ENCODE measurements at regions not wholly inside any gene's neighbourhood (a gene's known extent, or its start where the extent isn't known, plus 50 kb on each side); places are given as distances from the start of the nearest gene placed in this dataset.

DNA sequence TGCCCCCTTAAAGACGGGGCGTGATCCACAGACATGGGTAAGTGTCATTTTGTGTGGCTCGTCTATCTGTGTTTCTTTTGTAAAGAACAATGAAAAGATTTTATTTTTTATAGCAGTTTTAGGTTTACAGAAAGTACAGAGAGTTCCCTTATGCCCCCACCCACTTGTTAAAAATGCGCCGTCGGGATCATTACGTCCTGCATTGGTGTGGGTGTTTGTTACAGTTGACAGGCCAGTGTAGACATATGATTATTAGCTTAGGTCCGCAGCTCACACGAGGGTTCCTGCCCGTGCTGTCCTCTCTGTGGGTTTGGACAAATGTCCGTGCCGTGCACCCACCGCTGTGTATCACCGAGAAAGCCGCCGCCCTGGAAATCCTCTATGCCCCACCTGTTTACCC lies 50.5 kb downstream of the RGS12 start:
- no peak for FAIRE-seq

DNA sequence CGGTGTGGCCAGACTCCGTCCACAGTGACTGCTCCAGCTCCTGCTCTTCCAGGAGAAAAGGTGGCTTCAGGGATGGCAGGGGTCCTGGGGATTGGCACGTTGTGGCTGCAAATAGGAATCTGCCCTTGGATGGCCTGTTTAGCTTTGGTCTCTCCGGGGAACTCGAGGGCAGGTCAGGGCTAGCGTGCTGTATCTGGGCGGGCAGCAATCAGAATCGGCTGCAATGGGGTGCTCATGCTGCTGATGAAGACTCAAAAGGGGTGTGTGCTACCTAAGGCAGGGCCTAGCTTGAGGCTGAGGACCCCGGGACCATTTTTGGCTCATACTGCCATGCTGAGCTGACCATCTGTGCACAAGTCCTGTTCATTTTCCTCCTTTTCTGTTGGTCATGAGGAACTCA lies 51.3 kb downstream of the RGS12 start:
- FAIRE-seq = no peak

DNA sequence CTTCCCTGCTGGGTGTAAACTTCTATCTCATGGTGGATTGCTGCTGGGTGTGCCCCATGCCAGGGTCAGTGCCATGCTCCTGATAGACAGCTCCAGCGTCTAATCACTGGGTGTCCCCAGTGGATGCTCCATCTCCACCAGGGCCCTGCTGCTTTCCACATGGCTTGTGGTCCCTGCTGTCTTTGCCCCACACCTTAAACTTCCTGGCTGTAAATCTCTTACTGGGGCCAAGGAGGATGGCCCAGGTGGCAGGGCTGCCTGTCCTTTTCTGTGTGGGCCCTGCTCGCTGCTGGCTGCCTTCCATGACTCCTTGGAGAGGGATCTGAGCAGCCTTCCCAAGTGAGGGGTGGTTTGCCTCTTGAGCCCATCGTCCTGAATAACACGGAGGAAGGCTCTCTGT lies 51.8 kb downstream of the RGS12 start:
- no peak for FAIRE-seq

DNA sequence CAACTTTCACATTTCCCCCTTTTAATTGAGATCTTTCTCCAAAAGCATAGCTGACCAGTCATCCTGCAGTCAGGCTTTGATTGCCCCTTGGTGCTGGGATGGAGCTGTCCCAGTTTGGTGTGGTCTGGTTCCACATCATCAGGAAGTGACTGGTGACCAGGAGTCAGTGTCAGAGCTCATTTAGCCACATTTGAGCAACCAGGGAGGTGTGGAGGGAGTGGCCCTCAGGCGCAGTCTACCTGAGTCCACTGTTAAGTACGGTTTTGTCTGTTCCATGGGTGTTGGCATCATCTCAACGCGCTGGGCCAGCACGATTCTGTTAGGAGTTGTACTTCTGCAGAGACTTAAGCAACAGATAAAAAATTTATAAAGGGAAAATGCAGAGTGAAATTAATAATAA lies 52.6 kb downstream of the RGS12 start:
- FAIRE-seq = no peak

DNA sequence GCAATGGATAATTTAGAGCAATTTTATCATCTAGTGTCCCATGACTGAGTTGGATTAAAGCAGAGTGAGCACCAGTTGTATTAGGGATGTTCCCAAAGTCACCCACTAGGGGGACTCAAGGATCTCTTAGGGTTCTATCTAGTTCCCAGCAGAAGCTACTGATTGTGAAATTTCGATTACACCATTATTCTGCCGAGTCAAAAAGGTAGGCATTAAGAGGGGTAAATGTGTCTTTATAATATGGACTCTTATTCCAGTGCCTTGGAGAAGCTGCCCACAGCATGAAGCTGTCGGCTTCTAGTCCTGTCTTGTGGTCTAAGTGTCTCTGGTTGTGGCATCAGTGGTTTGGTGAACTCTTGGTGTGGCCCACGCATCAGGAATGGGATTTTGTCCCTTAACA lies 53.3 kb downstream of the RGS12 start:
- peak; percentile 84 for FAIRE-seq

DNA sequence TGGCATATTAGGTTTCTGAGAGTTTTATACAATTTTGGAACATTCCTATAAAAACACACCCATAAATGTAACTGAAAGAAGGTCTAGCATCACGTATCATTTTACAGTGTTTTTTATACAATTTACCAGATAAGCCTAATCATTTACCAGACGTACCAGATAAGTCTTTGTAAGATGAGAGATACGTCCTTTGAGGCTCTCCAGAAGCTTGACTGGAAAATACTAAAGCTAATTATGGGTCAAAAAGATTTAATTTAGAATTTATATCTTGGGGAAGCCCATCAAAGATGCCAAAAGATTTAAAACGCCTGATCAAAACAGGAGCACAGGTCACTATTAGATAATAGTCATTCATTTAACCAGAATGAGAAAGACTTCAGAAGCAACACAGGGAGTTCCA lies 55.0 kb downstream of the RGS12 start:
- no peak for FAIRE-seq

DNA sequence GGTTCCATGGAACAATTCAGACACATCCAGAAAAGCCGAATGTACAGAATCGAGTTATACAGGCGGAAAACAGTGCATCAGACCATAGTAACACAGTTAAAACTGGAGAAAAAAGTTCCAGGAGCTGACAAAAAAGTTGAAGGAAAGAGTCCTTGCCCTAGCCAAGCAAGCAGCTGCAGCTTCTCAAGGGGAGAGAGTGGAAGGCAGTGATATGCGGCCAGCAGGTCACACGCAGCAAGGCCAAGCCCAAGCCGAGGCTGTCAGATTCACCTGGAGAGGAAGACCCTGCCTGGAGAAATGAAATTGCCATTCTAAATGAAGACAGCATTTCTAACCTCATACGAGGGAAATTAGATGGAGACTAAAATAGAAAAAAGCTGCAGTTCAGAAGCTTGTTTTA lies 55.8 kb downstream of the RGS12 start:
- FAIRE-seq = no peak

DNA sequence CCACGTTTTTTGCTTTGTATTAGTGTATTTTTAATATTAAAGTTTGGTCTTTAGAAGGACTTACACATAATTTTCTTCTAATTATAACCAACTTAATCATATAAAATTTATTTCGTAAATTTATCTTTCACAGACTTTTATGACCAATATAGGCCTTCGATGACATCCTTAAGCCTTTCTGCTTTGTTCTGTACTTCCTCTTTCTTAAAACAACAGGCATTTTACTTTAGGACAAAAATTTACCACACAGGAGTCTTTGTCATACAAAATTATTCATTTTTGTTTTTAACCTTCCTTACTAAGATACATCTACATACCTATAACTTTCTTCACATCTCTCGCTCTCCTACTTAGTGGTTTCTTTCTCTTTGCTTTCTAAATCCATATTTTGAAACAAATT lies 56.3 kb downstream of the RGS12 start:
- FAIRE-seq = no peak

DNA sequence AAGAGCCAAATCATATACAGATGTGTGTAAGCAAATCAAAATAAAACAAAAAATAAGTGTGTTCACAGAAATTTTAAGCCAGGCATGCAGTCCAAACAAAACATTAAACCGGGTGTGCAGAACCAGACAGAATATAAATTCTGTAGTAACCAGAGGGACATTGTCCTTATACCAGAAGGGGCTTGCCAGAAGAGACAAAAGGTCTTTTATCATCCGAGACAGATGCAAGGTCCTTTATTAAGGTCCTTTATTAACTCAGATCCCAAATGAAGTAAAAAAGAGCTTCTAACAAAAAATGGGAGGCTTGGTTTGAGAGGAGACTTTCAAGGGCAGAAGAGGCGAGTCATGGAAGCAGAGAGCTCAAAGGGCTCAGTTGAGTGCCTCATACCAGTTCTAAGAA lies 59.2 kb downstream of the RGS12 start:
- FAIRE-seq = no peak

DNA sequence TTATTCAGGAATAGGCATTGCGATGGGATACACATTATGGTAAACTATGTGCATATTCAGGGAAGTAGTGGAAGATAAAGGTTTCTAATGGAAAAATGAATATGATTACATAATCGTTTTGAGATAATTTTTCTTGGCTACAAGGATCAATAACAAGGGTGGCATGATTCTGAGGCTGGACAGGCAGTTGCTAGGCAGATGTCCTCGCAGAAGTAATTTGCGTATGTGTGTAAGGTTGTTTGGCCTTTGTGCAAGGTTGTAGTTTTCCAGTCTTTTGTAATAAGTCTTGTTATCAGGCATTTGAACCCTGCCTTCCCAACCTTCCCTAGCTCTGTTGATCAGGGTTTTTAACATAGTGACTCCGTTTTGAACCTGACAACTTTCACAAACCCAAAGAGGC lies 59.7 kb downstream of the RGS12 start:
- no peak for FAIRE-seq

DNA sequence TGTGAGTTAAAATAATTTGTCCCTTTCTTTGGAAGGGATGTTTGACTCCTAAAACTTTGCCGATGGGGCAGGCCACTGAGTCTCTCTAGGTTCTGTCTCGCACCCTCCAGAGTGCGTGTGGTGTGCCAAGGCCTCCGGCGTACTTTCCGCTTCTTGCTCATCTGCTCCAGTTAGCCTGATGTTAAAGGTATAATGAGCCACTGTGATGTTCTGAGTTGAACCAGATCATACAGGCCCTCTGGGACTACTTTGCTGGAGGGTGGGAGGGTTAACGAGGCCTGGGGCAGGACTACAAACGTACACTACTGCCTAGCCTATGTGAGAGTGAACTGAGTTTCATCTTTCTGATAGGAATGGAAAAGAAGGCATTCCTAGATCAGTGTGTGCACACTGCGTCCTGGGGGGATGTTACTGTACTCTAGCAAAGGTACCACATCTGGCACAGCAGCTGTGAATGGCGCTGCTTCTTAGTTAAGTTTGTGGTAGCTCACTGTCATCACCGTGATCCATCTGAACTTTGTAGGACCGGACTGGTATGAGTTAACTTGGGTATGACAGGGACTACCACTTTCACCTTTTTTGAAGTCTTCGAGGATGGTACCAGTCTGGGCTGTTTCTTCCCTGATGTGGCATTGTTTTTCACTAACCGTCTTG lies 60.2 kb downstream of the RGS12 start:
- no peak for FAIRE-seq

DNA sequence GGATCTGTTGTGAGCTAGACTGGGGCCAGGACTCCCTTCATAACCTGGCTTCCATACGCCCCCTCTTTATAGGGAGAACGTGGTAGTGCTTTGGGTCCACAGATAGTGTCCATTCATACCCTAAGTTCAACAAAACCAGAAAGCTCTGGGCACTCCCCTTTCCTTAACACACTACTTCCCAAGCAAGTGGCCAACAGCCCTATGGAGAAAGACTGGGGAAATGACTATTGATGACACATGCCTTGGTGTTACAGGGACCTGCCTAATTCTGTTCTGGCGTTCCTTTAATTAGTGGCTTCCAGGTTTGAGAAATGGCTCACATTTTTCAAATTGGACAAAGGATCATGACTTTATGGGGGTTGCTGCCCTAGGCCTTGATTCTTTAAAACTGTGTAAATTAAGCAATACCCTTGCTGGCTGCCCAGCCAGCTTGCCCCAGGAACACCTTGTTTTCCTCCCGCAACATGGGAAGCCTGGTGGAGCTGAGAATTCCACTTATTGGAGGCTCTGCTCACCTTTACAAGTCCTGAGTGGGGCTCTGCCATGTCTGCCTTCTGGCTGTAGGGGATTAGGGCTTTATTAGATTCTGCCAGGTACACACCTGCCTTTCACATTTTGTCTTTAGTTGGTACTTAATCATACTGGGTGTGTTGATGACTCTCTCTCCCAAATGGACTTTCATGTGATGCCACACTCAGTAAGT lies 61.1 kb downstream of the RGS12 start:
- no peak for FAIRE-seq

DNA sequence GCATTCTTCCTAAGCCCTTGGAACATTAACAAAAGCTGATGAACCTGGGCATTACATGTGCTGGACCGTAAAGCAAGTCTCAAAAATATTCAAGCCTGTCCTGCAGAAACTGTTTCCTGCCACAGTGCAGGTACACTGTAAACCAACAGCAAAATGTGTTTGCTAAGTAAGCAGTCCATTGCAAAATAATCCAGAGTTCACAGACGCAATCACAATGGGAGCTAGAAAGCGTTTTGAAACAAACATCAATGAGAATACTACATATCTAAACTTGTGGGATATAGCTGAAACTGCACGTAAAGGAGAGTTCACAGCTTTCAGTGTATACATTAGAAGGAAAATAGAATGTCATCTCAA lies 61.6 kb downstream of the RGS12 start:
- no peak for FAIRE-seq

DNA sequence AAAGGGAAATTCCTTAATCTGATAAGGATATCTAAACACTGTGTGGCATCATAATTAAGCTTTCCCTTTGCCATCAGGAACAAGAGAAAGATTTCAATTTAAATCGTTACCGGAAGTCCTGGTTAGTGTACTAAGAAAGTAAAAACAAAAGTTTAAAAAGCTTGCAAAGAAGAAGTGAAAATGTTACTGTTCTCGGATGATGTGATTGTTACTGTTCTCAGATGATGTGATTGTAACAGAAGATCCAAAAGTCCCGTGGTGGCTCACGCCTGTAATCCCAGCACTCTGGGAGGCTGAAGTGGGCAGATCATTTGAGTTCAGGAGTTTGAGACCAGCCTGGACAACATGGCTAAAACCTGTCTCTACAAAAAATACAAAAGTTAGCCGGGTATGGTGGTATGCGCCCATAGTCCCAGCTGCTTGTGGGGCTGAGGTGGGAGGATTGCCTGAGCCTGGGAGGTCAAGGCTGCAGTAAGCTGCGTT lies 62.5 kb downstream of the RGS12 start:
- FAIRE-seq = peak; percentile 54

DNA sequence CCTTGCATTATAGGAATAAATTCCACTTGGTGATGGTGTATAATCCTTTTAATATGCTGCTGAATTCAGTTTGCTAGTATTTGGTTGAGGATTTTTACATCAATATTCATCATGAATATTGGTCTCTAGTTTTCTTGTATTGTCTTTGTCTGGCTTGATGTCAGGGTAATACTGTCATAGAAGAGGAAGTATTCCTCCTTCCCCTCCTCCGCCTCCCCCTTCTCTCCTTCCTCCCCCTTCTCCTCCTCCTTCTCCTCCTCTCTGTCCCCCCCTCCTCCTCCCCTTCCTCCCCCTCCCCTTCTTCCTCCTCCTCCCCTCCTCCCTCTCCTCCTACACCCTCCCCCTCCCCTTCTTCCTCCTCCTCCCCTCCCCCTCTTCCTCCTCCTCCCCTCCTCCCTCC lies 65.8 kb downstream of the RGS12 start:
- FAIRE-seq = no peak

DNA sequence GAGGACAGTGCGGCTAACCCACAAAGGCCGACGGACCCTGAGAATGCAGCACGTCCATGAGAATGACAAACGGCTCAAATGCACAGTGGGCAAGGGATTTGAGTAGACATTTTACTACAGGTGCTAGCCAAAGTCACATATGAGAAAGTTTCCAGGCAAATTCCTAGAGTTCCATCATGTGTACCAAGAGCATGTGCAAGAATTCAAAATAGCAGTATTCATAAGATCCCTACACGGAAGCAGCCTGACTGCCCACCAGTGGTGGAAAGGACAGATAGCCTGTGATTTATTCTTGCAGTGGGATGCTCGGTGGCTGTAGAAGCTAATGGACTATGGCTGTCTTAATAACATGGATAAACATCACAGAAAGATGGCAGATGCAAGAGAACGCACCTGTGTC lies 68.0 kb downstream of the RGS12 start:
- FAIRE-seq = no peak

DNA sequence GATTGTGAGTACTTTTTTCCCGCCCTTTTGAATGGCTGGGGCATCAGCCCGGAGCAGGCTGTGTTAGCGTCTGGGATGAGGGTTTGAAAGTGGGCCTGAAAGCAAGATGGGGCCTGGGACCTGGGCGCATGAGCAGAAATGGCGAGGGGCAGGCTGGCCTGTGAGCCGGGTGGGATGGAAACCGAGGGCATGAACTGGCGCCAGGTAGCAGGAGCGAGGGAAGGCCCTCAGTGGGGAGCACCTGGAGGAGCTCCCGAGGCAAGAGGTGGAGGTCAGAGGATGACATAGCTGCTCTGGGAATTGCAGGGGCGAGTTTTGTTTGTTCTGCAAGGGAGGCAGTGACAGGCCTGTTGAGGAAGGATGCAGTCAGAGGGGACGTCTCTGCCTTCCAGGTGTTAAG lies 68.6 kb downstream of the RGS12 start:
- no peak for FAIRE-seq

DNA sequence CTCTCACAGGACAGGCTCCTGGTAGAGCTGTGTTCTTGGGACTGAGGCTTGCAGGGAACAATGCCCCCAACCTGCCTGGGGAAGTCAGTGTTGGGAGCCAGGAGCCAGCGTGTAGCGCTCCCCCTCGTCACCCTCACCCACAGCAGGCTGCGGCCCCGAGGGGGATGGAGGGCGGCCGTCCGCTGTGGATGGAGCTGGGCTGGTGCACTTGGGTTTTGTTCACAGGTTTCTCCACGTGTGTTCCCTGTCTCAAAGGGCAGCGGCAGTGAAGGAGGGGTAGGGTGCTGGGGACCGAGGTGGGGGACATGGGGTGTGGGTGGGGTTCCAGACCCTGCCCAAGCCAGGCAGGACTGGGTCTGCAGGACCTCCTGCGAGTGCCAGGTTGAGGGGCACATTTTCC lies 69.1 kb downstream of the RGS12 start:
- FAIRE-seq = no peak

DNA sequence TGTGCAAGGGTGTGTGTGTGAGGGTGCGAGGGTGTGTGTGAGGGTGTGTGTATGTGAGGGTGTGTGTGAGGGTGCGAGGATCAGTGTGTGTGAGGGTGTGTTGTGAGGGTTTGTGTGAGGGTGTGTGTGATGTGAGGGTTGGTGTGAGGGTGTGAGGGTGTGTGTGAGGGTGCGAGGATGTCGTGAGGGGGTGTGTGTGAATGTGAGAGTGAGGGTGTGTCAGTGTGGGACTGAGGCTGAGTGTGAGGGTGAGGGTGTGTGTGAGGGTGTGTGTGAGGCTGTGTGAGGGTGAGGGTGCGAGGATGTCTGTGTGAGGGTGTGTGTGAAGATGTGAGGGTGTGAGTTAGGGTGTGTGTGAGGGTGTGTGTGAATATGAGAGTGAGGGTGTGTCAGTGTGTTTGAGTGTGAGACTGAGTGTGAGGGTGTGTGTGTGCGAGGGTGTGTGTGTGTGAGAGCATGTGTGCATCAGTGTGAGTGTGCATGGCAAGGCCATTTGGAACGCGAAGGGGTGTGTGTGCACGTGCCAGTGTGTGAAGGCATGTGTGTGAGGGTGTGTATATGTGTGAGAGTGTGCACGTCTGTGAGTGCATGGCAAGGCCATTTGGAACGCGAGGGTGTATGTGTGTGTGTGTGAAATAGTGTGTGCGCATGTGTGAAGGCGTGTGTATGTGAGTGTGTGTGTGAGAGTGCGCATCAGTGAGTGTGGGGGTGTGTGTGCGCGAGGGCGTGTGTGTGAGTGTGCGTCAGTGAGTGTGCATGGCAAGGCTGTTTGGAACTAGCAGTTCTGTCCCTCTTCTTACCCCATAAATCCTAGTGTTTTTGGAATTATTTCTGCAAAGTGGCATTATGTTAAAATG lies 69.8 kb downstream of the RGS12 start:
- no peak for FAIRE-seq

DNA sequence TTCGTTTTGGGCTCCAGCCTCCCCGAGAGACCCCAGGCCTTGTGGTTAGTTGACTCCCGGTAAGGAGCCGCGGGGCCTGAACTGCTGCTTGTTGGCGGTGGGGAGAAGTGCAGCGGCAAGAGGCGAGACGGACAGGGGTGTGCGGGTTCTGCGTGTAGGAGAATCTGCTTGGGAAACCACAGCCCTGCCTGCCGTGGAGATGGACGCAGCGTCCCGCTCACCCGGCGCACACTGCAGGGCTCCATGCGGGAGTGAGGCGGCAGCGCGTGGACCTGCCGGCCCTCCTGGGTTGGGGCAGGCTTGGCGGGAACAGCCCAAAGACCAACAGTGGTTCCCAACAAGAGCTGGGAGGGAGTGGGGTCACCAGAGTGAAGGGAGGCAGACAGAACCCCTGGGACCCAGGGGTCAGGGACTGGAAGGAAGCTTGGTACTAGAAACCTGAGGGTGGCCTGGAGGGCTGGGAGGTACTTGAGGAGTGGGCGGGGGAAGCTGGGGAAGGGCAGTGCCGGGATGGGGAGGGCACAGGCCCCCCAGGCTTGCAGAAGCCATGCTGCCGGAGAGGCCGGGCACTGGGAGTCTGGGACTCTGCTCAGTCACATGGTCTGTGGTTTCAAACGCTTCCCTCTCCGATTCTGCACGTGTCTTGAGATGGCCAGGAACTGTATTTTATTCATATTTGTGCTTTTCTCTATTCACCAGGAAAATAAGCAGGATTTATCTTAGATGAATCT lies 70.8 kb downstream of the RGS12 start:
- no peak for FAIRE-seq

DNA sequence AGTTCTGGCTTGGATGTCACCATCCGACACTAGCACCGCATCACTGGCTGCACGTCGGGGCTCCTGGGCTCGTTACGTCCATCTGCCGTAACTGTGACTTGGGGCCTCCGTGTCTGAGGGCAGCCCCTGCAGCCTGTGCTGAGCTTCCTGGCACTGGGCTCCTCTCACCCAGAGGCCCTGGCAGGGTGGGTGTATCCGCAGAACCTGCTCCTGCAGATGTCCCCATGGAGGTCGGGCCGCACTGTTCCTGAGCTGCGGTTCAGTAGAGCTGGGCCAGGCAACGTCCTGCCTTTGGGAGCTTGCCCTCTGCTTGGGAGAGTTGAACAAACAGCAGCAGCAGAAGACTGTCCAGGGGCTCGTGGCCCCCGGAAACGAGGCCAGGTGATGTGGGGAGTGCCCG lies 71.4 kb downstream of the RGS12 start:
- FAIRE-seq = no peak

DNA sequence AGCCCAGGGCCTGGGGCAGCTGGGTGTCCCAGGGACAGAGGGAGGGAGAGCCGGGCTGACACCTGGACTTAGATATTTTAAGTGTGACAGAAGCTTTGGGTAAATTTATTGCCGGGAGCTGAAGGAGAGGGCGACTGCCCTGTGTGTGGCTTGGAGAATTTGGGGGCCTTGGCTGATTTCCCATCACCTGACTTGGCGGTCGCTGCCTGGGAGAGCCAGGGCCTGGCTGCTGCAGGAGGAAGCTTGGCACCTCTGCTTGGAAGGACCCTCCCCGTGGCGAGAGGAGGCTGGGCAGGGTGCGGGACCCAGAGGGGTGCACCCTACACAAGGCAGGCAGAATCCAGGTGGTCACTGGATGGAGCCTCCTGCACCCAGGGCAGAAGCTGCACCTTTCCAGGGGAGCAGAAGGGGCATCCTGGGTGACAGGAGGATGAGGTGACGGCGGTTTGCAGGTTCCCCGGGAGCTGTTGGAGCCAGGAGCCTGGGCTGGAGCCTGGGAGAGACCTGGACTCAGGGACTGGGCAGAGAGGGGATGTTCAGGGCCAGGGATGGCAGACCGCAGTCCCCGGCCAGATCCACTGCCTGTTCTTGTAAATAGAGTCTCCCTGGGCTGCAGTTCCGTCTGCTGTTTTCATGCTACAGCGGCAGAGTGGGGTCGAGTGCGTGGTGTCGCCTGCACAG lies 72.0 kb downstream of the RGS12 start:
- no peak for FAIRE-seq

DNA sequence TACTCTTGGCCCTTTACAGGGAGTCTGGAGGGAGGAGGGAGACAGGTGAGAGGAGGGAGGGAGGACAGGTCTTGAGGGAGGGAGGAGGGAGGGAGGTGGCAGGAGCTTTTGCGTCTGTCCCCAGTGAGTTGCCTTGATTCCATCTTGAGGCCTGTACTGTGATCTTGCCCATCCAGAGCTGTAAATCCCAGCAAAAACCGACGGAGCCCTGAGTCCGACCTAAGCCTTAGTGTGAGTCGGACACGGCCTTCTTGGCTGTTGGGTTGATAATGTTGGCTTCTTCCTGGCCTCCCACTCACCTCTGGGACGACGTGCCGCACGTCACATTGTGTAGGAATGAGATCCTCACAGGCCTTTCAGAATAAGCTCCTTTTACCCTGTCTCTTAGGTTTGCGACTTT lies 72.5 kb downstream of the RGS12 start:
- no peak for FAIRE-seq

Data from G401.6 (cell line).